Kidney (tissue), 13 donors: ENCODE measurements at regions not wholly inside any gene's neighbourhood (a gene's known extent, or its start where the extent isn't known, plus 50 kb on each side); places are given as distances from the start of the nearest gene placed in this dataset.

ENCODE experiments used
- DNase-seq, 5 donors: peaks; one replicate each; pipeline ENCODE4 v3.0.0-alpha.2; 2013 to 2020
- FAIRE-seq: peaks from 2 replicates; lab custom pipeline; 2012; peaks lifted over from hg19 to GRCh38; lab: Jason Lieb, UNC
- H3K27ac ChIP-seq, 2 donors: one replicate each; pipeline ENCODE4 v1.7.0; 2013; ENCODE audit warnings: low read depth in 2 of 2, low read length in 2 of 2, inconsistent platforms in 1 of 2
- H3K27me3 ChIP-seq: one replicate; pipeline ENCODE4 v1.7.1; 2013; ENCODE audit warnings: low read length, inconsistent platforms; ENCODE audit not compliant: control insufficient read depth, insufficient read depth
- H3K36me3 ChIP-seq, 3 donors: one replicate each; pipeline versions ENCODE4 v1.7.0 to v1.7.1; 2013; ENCODE audit warnings: low read length in 3 of 3, control low read depth in 1 of 3, inconsistent platforms in 1 of 3; ENCODE audit not compliant: insufficient read depth in 3 of 3, control insufficient read depth in 2 of 3
- H3K4me1 ChIP-seq, 3 donors: one replicate each; pipeline versions ENCODE4 v1.7.0 to v1.7.1; 2013; ENCODE audit warnings: low read length in 3 of 3, inconsistent platforms in 1 of 3, low read depth in 1 of 3; ENCODE audit not compliant: control insufficient read depth in 2 of 3, insufficient read depth in 2 of 3
- H3K4me3 ChIP-seq, 3 donors: one replicate each; pipeline versions ENCODE4 v1.7.0 to v1.8.1; 2013; ENCODE audit warnings: low read length in 3 of 3, control low read depth in 1 of 3, inconsistent platforms in 1 of 3
- H3K9ac ChIP-seq, 3 donors: one replicate each; pipeline versions ENCODE4 v1.7.0 to v1.7.1; 2013; ENCODE audit warnings: low read length in 3 of 3, control low read depth in 1 of 3, inconsistent platforms in 1 of 3
- H3K9me3 ChIP-seq, 3 donors: one replicate each; pipeline versions ENCODE4 v1.7.0 to v1.7.1; 2013; ENCODE audit warnings: low read length in 3 of 3, control low read depth in 1 of 3, inconsistent platforms in 1 of 3; ENCODE audit not compliant: control insufficient read depth in 2 of 3, insufficient read depth in 1 of 3
- intact Hi-C: fragments of 100-400 bp; cut with DNase I; formaldehyde crosslinking; loops from one replicate; pipeline ENCODE4 v1.11.1; 2022
- TF ChIP-seq, protein P1 (sequence below): IDR thresholded peaks from 3 replicates; pipeline ENCODE4 v1.5.1; 2012; ENCODE audit warnings: mild to moderate bottlenecking, moderate library complexity, borderline replicate concordance; ENCODE audit not compliant: insufficient read depth; ENCODE audit errors: extremely low read depth
- donor health status: control.
- donor health status: control.
- donor health status: control.
- donor health status: control.
- donor health status: control.
- donor health status: DM: yes; HTN: yes; CAD: no.
- donor health status: Normal renal cell carcinoma (clear cell type).

DNA sequence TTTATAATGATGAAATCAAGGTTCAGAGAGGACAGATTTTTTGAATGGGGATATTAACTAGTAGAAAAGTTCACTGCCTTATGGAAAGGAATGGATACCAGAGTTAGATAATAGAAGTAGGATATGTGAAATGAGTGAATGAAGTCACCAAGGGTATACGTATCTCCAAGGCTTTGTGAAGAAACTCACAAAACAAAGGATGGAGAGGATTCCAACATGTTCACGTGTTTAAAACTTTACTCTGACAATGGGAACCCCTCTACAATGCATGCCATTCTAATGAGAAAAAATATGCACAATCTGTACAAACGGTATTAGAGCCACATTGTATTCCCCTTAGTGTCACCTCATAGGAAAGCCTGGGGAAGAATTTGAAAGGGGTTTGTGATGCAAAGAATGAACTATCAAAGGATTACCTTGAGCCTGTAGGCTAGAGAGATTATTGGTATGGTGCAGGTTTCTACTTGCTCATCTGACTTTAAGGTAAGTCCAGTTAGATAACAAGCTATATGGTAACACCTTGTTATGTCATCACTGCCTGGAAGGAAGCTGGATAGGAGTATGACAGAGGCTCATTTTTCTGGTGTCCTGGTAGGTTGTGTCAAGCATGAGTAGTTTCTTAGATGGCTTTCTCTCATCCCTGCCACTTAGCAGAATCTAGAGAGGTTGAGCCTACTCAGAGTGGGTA is 250.3 kb upstream of the SEMA6A start:
- Histone ChIP-seq H3K4me1 (no peaks in the 10 kb centered on the region), H3K4me3 (no peak overlapping the region), H3K27ac (no peak overlapping the region), H3K36me3 (no peaks in the 10 kb centered on the region), H3K9me3 (no peaks in the 10 kb centered on the region), H3K9ac (no peak overlapping the region), H3K27me3 (no peaks in the 10 kb centered on the region)
- TF ChIP-seq, protein P1, sequence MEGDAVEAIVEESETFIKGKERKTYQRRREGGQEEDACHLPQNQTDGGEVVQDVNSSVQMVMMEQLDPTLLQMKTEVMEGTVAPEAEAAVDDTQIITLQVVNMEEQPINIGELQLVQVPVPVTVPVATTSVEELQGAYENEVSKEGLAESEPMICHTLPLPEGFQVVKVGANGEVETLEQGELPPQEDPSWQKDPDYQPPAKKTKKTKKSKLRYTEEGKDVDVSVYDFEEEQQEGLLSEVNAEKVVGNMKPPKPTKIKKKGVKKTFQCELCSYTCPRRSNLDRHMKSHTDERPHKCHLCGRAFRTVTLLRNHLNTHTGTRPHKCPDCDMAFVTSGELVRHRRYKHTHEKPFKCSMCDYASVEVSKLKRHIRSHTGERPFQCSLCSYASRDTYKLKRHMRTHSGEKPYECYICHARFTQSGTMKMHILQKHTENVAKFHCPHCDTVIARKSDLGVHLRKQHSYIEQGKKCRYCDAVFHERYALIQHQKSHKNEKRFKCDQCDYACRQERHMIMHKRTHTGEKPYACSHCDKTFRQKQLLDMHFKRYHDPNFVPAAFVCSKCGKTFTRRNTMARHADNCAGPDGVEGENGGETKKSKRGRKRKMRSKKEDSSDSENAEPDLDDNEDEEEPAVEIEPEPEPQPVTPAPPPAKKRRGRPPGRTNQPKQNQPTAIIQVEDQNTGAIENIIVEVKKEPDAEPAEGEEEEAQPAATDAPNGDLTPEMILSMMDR = no peak
- DNase-seq (no peak), FAIRE-seq (no peak)
- intact Hi-C loops = no loop called here

DNA sequence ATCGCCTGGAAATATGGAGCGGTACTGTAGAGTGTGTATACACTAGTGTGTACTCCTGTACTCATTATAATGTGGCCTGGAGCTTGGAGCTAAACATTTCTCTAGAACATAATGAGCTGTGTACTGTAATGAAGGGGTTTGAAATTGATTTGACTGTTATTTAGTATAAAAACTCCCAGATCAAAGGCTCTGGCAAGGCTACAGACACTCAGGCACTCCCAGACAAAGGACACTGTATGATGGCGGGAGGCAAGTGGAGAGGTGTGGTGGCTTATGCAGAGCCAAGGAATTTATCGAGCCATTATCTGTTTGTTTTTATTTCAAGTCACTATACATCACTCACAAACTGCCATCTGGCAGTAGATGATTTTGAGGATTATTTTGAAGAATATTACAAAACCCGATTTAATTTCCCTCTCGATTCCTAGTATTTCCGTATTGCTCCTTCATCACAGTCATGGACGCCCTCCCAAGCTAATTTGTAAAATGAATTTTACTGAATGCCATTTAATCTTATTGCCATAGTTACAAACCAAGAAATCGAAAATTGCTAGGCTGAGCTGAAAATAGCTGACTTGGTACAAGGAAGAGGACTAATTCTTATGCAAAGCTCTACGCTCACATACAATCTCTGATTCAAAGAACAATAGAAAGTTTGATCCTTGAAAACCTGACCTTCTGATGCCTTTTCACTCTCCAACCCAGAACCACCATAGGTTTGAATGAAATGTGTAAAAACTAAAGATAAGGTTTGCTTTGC is 240.2 kb upstream of the SEMA6A start:
- intact Hi-C loops = no loop called here
- Histone ChIP-seq H3K36me3 (no peaks in the 10 kb centered on the region), H3K27ac (no peak overlapping the region), H3K9me3 (no peaks in the 10 kb centered on the region), H3K27me3 (no peaks in the 10 kb centered on the region), H3K4me1 (no peaks in the 10 kb centered on the region), H3K4me3 (no peak overlapping the region), H3K9ac (no peak overlapping the region)
- no peak for FAIRE-seq
- DNase-seq = no peak
- TF ChIP-seq, protein P1 = no peak

DNA sequence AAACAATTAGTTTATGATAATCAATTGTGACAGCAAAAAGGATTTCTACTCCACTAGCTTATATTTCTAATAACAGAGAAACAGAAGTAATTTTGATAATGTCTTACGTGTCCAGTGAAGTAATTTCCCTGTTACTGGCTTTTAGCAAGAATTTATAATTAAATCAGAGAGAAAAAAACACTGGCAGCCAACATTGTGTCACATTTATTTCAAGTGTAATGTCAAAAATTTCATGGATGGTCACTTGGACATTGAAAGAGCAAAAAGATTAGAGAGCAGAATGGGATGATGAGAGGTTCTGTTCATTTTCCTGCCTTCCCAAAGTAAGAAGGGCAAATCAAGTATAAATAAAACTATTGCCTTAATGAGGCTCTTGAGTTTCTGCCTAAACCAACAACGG is 239.3 kb upstream of the SEMA6A start:
- Histone ChIP-seq H3K4me1 (no peaks in the 10 kb centered on the region), H3K9ac (no peak overlapping the region), H3K4me3 (no peak overlapping the region), H3K27me3 (no peaks in the 10 kb centered on the region), H3K9me3 (no peaks in the 10 kb centered on the region), H3K36me3 (no peaks in the 10 kb centered on the region), H3K27ac (no peak overlapping the region)
- TF ChIP-seq, protein P1 = no peak
- DNase-seq (no peak), FAIRE-seq (no peak)
- intact Hi-C loops = no loop called here
